Memory B cell (primary cell): ENCODE measurements at regions not wholly inside any gene's neighbourhood (a gene's known extent, or its start where the extent isn't known, plus 50 kb on each side); places are given as distances from the start of the nearest gene placed in this dataset.
"Not testable (repeated sequence)": the region's sequence is repeated elsewhere in the genome, so short reads cannot be mapped to it uniquely, and the experiment has no call there.

Experiments
- ATAC-seq: fragments of 150-1000 bp; cut with Tn5 transposase; 2 replicates; pipeline ENCODE4 v1.10.0; 2021; ENCODE audit warnings: low read depth, mild to moderate bottlenecking, moderate library complexity
- DNase-seq, 2 donors: peaks; one replicate each; pipeline ENCODE4 v3.0.0; 2022; ENCODE audit warnings: low spot score in 2 of 2
- H3K27ac Mint-ChIP-seq: one replicate; pipeline ENCODE4 v1.8.0; 2022; ENCODE audit warnings: mild to moderate bottlenecking, moderate library complexity, mixed read lengths
- H3K27me3 Mint-ChIP-seq: one replicate; pipeline ENCODE4 v1.8.0; 2022; ENCODE audit warnings: mixed read lengths
- H3K36me3 Mint-ChIP-seq: one replicate; pipeline ENCODE4 v1.8.0; 2022; ENCODE audit warnings: mild to moderate bottlenecking, mixed read lengths
- H3K4me1 Mint-ChIP-seq: one replicate; pipeline ENCODE4 v1.8.0; 2022; ENCODE audit warnings: mixed read lengths
- H3K4me3 Mint-ChIP-seq: one replicate; pipeline ENCODE4 v1.8.0; 2022; ENCODE audit warnings: mild to moderate bottlenecking, moderate library complexity, mixed read lengths
- H3K9me3 Mint-ChIP-seq: one replicate; pipeline ENCODE4 v1.8.0; 2022; ENCODE audit warnings: mixed read lengths

DNA sequence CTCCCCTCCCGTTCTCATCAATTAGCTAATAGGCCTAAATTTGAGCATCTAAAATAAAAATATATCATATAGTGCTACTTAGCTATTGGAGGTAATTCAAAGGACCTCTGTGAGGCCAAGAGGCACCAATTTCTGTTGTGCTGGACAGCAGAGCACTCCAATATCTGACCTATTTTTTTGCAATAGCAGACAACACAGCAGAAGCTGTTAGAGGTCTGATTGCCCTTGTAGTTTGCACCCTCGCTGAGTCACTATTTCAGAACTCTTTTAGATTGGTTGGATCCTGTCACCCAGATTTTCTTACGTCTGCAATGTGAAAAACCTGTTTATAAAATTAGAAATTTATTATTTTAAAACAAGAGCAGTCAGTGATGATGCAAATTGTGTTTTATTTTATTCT, 184.1 kb downstream of the CEP135 start:
- H3K4me3 Mint-ChIP-seq = no peak overlapping the region

DNA sequence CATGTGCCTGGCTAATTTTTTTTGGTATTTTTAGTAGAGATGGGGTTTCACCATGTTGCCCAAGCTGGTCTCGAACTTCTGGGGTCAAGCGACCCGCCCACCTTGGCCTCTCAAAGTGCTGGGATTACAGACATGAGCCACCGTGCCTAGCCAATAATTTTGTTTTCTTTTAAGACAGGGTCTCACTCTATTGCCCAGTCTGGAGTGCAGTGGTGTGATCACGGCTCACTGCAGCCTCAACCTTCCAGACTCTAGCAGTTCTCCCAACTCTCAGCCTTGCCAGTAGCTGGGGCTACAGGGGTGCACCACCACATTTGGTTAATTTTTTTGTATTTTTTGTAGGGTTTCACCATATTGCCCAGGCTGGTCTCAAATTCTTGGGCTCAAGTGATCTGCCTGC, 183.4 kb downstream of the CEP135 start:
- not testable (repeated sequence) for ATAC-seq, H3K27ac Mint-ChIP-seq, H3K4me3 Mint-ChIP-seq, DNase-seq, H3K9me3 Mint-ChIP-seq, H3K4me1 Mint-ChIP-seq, H3K36me3 Mint-ChIP-seq, H3K27me3 Mint-ChIP-seq

More for the DNA sequence above, 184.1 kb downstream of the CEP135 start:
- Mint-ChIP-seq H3K27me3 (peaks cover 1% of the 10 kb centered on the region), H3K36me3 (no peaks in the 10 kb centered on the region), H3K4me1 (peaks cover 6% of the 10 kb centered on the region), H3K9me3 (no peaks in the 10 kb centered on the region), H3K27ac (no peak overlapping the region)
- DNase-seq (no peak), ATAC-seq (no peak)

GRCh38 chr4:56130606-56131155, 181.9 kb downstream of the CEP135 start:
- no peak for DNase-seq
- H3K4me3 Mint-ChIP-seq = no peak overlapping the region
- ATAC-seq = no peak

GRCh38 chr4:56129431-56129861, 180.7 kb downstream of the CEP135 start:
- H3K36me3 Mint-ChIP-seq = no peaks in the 10 kb centered on the region
- DNase-seq (no peak), ATAC-seq (peak; percentile 32)
- H3K9me3 Mint-ChIP-seq = no peaks in the 10 kb centered on the region
- no peak overlapping the region for H3K27ac Mint-ChIP-seq
- peaks cover 6% of the 10 kb centered on the region for H3K4me1 Mint-ChIP-seq
- peaks cover 4% of the 10 kb centered on the region for H3K27me3 Mint-ChIP-seq
- H3K4me3 Mint-ChIP-seq = no peak overlapping the region

More at GRCh38 chr4:56130606-56131155, 181.9 kb downstream of the CEP135 start:
- H3K9me3 Mint-ChIP-seq = no peaks in the 10 kb centered on the region
- peaks cover 6% of the 10 kb centered on the region for H3K4me1 Mint-ChIP-seq
- peaks cover 4% of the 10 kb centered on the region for H3K27me3 Mint-ChIP-seq
- no peak overlapping the region for H3K27ac Mint-ChIP-seq
- no peaks in the 10 kb centered on the region for H3K36me3 Mint-ChIP-seq

DNA sequence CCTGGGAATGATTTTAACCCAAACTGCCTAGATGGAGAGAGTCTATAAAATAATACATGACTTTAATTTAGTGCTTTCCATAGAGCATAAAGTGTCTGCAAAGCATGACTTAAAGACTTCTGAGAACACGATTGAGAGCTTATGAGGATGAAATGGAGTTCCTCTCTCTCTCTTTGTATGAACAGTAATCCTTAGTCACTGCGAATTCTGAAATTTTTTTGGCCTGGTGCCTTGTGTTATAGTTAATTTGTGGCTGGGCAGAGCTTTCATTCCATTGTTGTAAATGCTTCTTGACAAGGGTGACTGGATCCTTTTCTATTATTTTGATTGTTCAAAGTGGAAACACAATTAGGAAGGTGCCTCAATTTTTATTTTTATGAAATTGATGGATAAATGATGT, 179.5 kb downstream of the CEP135 start:
- Mint-ChIP-seq H3K4me3 (no peak overlapping the region), H3K27me3 (peaks cover 4% of the 10 kb centered on the region), H3K9me3 (no peaks in the 10 kb centered on the region), H3K4me1 (peaks cover 6% of the 10 kb centered on the region), H3K27ac (no peak overlapping the region), H3K36me3 (no peaks in the 10 kb centered on the region)
- ATAC-seq (no peak), DNase-seq (no peak)

GRCh38 chr4:56127716-56128115, 179.0 kb downstream of the CEP135 start:
- no peaks in the 10 kb centered on the region for H3K36me3 Mint-ChIP-seq
- H3K27me3 Mint-ChIP-seq = peaks cover 4% of the 10 kb centered on the region
- ATAC-seq (no peak), DNase-seq (no peak)
- no peaks in the 10 kb centered on the region for H3K9me3 Mint-ChIP-seq
- no peak overlapping the region for H3K27ac Mint-ChIP-seq
- no peak overlapping the region for H3K4me3 Mint-ChIP-seq
- peaks cover 6% of the 10 kb centered on the region for H3K4me1 Mint-ChIP-seq

GRCh38 chr4:56123547-56123946, 174.8 kb downstream of the CEP135 start:
- ATAC-seq = no peak
- Mint-ChIP-seq H3K4me1 (no peaks in the 10 kb centered on the region), H3K27me3 (peaks cover 3% of the 10 kb centered on the region)

DNA sequence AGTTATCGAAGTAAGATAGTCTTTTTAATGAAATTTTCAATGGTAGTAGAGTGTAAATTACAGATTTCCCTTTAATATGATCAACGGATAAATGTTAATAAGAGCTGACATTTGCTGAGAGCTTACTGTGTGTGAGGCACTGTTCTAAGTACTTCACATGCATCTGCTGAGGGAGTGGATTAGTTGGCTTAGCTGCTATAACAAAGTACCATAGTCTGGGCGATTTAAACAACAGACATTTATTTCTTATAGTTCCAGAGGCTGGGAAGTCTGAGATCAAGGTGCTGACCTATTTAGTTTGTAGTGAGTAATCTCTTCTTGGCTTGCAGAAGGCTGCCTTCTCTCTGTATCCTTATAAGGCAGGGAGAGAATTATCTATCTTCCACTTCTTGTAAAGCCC, 174.3 kb downstream of the CEP135 start:
- Mint-ChIP-seq H3K27me3 (peaks cover 3% of the 10 kb centered on the region), H3K4me3 (no peak overlapping the region), H3K36me3 (no peaks in the 10 kb centered on the region), H3K9me3 (no peaks in the 10 kb centered on the region), H3K27ac (no peak overlapping the region), H3K4me1 (no peaks in the 10 kb centered on the region)
- no peak for DNase-seq
- no peak for ATAC-seq

More at GRCh38 chr4:56123547-56123946, 174.8 kb downstream of the CEP135 start:
- no peaks in the 10 kb centered on the region for H3K9me3 Mint-ChIP-seq
- no peak for DNase-seq
- no peaks in the 10 kb centered on the region for H3K36me3 Mint-ChIP-seq
- H3K4me3 Mint-ChIP-seq = no peak overlapping the region
- H3K27ac Mint-ChIP-seq = no peak overlapping the region

- H3K9me3 Mint-ChIP-seq = no peaks in the 10 kb centered on the region
- H3K27ac Mint-ChIP-seq = no peak overlapping the region
- no peak overlapping the region for H3K4me3 Mint-ChIP-seq
- H3K4me1 Mint-ChIP-seq = peaks cover 7% of the 10 kb centered on the region
- H3K27me3 Mint-ChIP-seq = no peaks in the 10 kb centered on the region
- H3K36me3 Mint-ChIP-seq = no peaks in the 10 kb centered on the region
- ATAC-seq (no peak), DNase-seq (no peak)
Measured at GRCh38 chr4:56118845-56119244, 170.1 kb downstream of the CEP135 start.

DNA sequence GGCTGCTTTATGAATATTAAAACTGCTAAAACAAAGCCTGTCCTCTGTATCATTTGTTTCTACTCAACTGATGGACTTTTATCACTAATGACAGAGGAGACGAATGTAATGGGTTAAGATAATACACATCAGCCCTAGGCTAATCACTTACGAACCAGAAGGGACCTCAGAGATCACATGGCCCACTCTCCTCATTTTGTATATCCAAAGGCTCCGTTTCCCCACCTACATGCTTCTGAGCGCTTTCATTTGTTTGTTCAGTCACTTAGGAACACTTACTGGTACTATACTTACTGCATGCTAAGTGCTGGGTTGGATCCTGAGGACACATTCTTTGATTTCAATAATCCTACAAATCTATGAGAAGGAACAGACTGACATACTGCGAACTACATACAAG, 169.3 kb downstream of the CEP135 start:
- Mint-ChIP-seq H3K27ac (no peak overlapping the region), H3K36me3 (no peaks in the 10 kb centered on the region), H3K4me3 (no peak overlapping the region), H3K4me1 (peaks cover 7% of the 10 kb centered on the region), H3K9me3 (no peaks in the 10 kb centered on the region), H3K27me3 (no peaks in the 10 kb centered on the region)
- no peak for ATAC-seq
- DNase-seq = no peak

DNA sequence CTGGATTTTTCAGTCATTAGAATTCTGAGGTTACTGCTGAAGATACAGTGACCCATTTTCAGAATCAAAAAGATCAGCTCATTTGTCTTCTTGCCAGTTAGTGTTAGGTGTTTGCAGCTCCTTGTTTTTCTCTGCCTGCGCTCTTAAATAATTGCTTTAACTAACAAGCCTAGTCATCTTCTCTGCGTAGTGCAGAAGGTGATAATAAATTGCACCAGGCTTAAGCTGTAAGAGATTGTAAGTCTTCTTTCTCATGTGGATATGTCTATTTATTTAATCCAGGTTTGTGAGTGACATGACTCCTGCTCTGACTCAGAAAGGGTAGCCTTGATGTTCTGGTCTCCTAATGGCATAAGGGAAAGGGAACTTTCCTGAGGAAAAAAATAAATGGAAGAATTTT, 167.2 kb downstream of the CEP135 start:
- H3K4me3 Mint-ChIP-seq = no peak overlapping the region
- no peaks in the 10 kb centered on the region for H3K36me3 Mint-ChIP-seq
- ATAC-seq (no peak), DNase-seq (no peak)
- H3K4me1 Mint-ChIP-seq = peaks cover 7% of the 10 kb centered on the region
- H3K27me3 Mint-ChIP-seq = no peaks in the 10 kb centered on the region
- H3K9me3 Mint-ChIP-seq = no peaks in the 10 kb centered on the region
- H3K27ac Mint-ChIP-seq = peak overlapping the region; percentile 39

GRCh38 chr4:56112377-56112776, 163.6 kb downstream of the CEP135 start:
- Mint-ChIP-seq H3K27ac (no peak overlapping the region), H3K36me3 (no peaks in the 10 kb centered on the region), H3K4me1 (peaks cover 7% of the 10 kb centered on the region), H3K9me3 (no peaks in the 10 kb centered on the region), H3K4me3 (no peak overlapping the region), H3K27me3 (no peaks in the 10 kb centered on the region)
- no peak for ATAC-seq
- DNase-seq = no peak

DNA sequence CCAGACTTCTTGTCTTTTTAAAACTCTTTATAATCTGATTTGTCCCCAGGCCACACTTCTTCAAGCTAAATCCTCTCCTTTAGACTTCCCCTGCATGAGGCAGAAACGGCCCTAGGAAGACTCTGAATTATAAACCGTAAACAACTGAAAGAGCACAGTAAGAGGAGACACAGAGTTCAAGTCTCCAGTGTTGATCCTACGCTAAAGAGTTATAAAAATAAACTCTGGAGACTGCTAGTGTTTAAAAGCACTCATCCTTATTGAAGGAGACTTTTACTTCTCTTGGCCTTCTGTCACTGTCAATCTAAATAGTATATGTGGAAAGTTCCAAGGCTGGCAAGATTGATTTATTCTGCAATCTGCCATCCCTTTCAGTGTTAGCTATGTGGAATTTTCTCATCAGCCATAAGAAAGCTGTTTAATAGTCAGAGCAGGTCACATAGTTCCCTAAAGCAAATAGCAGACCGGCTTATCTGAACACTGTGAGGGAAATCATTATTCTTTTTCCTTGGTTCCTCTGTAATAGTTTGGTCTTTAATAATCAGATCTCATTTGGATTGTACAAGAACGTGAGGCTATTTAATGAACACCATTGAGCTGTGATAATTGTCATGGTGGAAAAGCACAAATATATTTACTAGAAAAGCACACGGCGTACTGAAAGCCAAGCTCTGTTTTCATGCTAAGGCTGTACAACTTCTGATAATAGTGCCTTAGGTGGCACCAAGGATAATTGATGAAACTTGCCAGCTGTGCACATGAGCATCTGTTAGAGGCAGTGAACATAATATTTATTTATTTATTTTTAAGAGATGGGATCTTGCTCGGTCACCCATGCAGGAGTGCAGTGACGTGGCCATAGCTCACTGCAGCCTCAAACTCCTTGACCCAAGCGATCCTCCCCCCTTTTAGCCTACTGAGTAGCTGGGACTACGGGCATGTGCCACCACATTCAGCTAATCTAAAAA, 157.7 kb downstream of the CEP135 start:
- no peaks in the 10 kb centered on the region for H3K9me3 Mint-ChIP-seq
- no peaks in the 10 kb centered on the region for H3K27me3 Mint-ChIP-seq
- no peak overlapping the region for H3K27ac Mint-ChIP-seq
- H3K36me3 Mint-ChIP-seq = no peaks in the 10 kb centered on the region
- DNase-seq (no peak), ATAC-seq (no peak)
- H3K4me3 Mint-ChIP-seq = no peak overlapping the region
- no peaks in the 10 kb centered on the region for H3K4me1 Mint-ChIP-seq

GRCh38 chr4:56104188-56104587, 155.4 kb downstream of the CEP135 start:
- Mint-ChIP-seq H3K36me3 (no peaks in the 10 kb centered on the region), H3K9me3 (no peaks in the 10 kb centered on the region), H3K4me3 (no peak overlapping the region), H3K27me3 (no peaks in the 10 kb centered on the region), H3K4me1 (no peaks in the 10 kb centered on the region), H3K27ac (no peak overlapping the region)
- ATAC-seq (no peak), DNase-seq (no peak)
